ENCODE measurements at regions not wholly inside any gene's neighbourhood (a gene's known extent, or its start where the extent isn't known, plus 50 kb on each side); places are given as distances from the start of the nearest gene placed in this dataset.

- ChIA-PET CTCF (ENCODE audit: low intra/inter-chr PET ratio) (interaction anchor here (0.7 kb wide), 1 partner anchor 85 kb away, joined by 3 read pairs; no protein-coding TSS in a partner anchor), POLR2A (no interaction called here)
- no peaks in the 10 kb centered on the region for H4K20me1 ChIP-seq (replicated peaks; ENCODE audit: control insufficient read depth, insufficient read depth, low read length)
- BruUV-seq (replicated peaks), result no TSS peak
- no peak overlapping the region for H2AFZ ChIP-seq (ENCODE audit: low read depth, low read length)
- no peaks in the 10 kb centered on the region for H3K36me3 ChIP-seq (ENCODE audit: control insufficient read depth, insufficient read depth, low read length)
- WGBS (ENCODE audit: insufficient coverage, low coverage, missing lambda C conversion rate), result 16% methylated on average over 5 of the region's 5 CpGs
- no peak overlapping the region for H3K27ac ChIP-seq (ENCODE audit: extremely low read depth, low read depth, low read length)
- ATAC-seq (no peak), DNase-seq (ENCODE audit: extremely low read depth in 1 of 4, low spot score in 3 of 4) (no peak), FAIRE-seq (no peak)
- no peak overlapping the region for H3K9ac ChIP-seq (ENCODE audit: insufficient read depth in 1 of 2, low read depth in 2 of 2, low read length in 2 of 2)
- H3K4me3 ChIP-seq, result no peak overlapping the region
- in situ Hi-C loops (cut with MboI), result no loop called here
- no peaks in the 10 kb centered on the region for H3K4me1 ChIP-seq (replicated peaks in 1 of 2; ENCODE audit: control insufficient read depth in 2 of 2, insufficient read depth in 2 of 2, low read length in 2 of 2)
- H3K9me3 ChIP-seq (replicated peaks; ENCODE audit: control insufficient read depth, insufficient read depth, low read depth, low read length), result no peaks in the 10 kb centered on the region
- no peak overlapping the region for H3K4me2 ChIP-seq (ENCODE audit: insufficient read depth, low read length)
- no peaks in the 10 kb centered on the region for H3K9me1 ChIP-seq (ENCODE audit: control insufficient read depth, insufficient read depth, low read length)
- H3K79me2 ChIP-seq (ENCODE audit: control insufficient read depth, insufficient read depth, low read length), result no peaks in the 10 kb centered on the region
- H3K27me3 ChIP-seq (ENCODE audit: control insufficient read depth in 2 of 2, insufficient read depth in 2 of 2, low read length in 2 of 2), result no peaks in the 10 kb centered on the region
- intact Hi-C loops (cut with micrococcal nuclease), result no loop called here
- no peak for TF ChIP-seq FUS (optimal IDR thresholded peaks at IDR 0.05; ENCODE audit: low read depth, low read length)
- no peak for TF ChIP-seq HMGXB4 (CRISPR knock-in tag; IDR thresholded peaks at IDR 0.05)
- no peak for TF ChIP-seq ARID4B (CRISPR knock-in tag; IDR thresholded peaks at IDR 0.05)
- no peak for TF ChIP-seq BRCA1 (IDR thresholded peaks at IDR 0.05)
- TF ChIP-seq BRCA1 (CRISPR knock-in tag; IDR thresholded peaks at IDR 0.05), result no peak
- TF ChIP-seq TSHZ1 (CRISPR knock-in tag; IDR thresholded peaks at IDR 0.05), result no peak
- TF ChIP-seq RBM14 (IDR thresholded peaks at IDR 0.05; ENCODE audit: borderline replicate concordance, insufficient read depth, low read depth, low read length), result no peak
- no peak for TF ChIP-seq THRA (IDR thresholded peaks at IDR 0.05)
Measured at GRCh38 chr3:166296179-166296783, 459.1 kb upstream of the BCHE start.

Data from K562 (cell line).